GDM1 (cell line): ENCODE measurements at regions not wholly inside any gene's neighbourhood (a gene's known extent, or its start where the extent isn't known, plus 50 kb on each side); places are given as distances from the start of the nearest gene placed in this dataset.
"Not testable (repeated sequence)": the region's sequence is repeated elsewhere in the genome, so short reads cannot be mapped to it uniquely, and the experiment has no call there.

Source experiments
- DNase-seq: peaks from one replicate; lab custom pipeline; 2025; lab: John Stamatoyannopoulos, UW

- DNase-seq: no peak
These were observed 160.8 kb upstream of the KYNU start for GRCh38 chr2:142716463-142717242.

- no peak for DNase-seq
These were observed 162.9 kb upstream of the KYNU start for GRCh38 chr2:142714600-142714999.

GRCh38 chr2:142710336-142710735 is 167.1 kb upstream of the KYNU start:
- no peak for DNase-seq

GRCh38 chr2:142707318-142707717 is 170.1 kb upstream of the KYNU start:
- DNase-seq: no peak

GRCh38 chr2:142702397-142702796 is 175.1 kb upstream of the KYNU start:
- not testable (repeated sequence) for DNase-seq

GRCh38 chr2:142695350-142696257 is 181.9 kb upstream of the KYNU start:
- DNase-seq: peak; percentile 90

GRCh38 chr2:142694282-142694681 is 183.2 kb upstream of the KYNU start:
- no peak for DNase-seq

GRCh38 chr2:142693171-142693950 is 184.1 kb upstream of the KYNU start:
- DNase-seq: peak; percentile 33

GRCh38 chr2:142688856-142689605 is 188.4 kb upstream of the KYNU start:
- no peak for DNase-seq

GRCh38 chr2:142687509-142687908 is 190.0 kb upstream of the KYNU start:
- DNase-seq: no peak

GRCh38 chr2:142687075-142687474 is 190.4 kb upstream of the KYNU start:
- DNase-seq: no peak

GRCh38 chr2:142684667-142685066 is 192.8 kb upstream of the KYNU start:
- no peak for DNase-seq

GRCh38 chr2:142682528-142682927 is 194.9 kb upstream of the KYNU start:
- DNase-seq: peak; percentile 35

- DNase-seq: no peak
These were observed 195.5 kb upstream of the KYNU start for GRCh38 chr2:142681952-142682351.

- DNase-seq: no peak
These were observed 199.3 kb upstream of the KYNU start for GRCh38 chr2:142678164-142678563.

GRCh38 chr2:142675398-142675797 is 202.1 kb upstream of the KYNU start:
- no peak for DNase-seq

GRCh38 chr2:142673836-142674235 is 203.6 kb upstream of the KYNU start:
- no peak for DNase-seq

GRCh38 chr2:142672698-142673097 is 204.8 kb upstream of the KYNU start:
- no peak for DNase-seq

- no peak for DNase-seq
These were observed 207.1 kb upstream of the KYNU start for GRCh38 chr2:142670362-142670761.

- no peak for DNase-seq
These were observed 209.0 kb upstream of the KYNU start for GRCh38 chr2:142668420-142668819.

GRCh38 chr2:142665241-142665640 is 212.2 kb upstream of the KYNU start:
- DNase-seq: no peak

GRCh38 chr2:142650601-142651000 is 226.9 kb upstream of the KYNU start:
- no peak for DNase-seq
